COLO668 (cell line): ENCODE measurements at regions not wholly inside any gene's neighbourhood (a gene's known extent, or its start where the extent isn't known, plus 50 kb on each side); places are given as distances from the start of the nearest gene placed in this dataset.

ENCODE experiments used
- DNase-seq: peaks from one replicate; lab custom pipeline; 2025; ENCODE audit not compliant: unreplicated experiment; lab: John Stamatoyannopoulos, UW

DNA sequence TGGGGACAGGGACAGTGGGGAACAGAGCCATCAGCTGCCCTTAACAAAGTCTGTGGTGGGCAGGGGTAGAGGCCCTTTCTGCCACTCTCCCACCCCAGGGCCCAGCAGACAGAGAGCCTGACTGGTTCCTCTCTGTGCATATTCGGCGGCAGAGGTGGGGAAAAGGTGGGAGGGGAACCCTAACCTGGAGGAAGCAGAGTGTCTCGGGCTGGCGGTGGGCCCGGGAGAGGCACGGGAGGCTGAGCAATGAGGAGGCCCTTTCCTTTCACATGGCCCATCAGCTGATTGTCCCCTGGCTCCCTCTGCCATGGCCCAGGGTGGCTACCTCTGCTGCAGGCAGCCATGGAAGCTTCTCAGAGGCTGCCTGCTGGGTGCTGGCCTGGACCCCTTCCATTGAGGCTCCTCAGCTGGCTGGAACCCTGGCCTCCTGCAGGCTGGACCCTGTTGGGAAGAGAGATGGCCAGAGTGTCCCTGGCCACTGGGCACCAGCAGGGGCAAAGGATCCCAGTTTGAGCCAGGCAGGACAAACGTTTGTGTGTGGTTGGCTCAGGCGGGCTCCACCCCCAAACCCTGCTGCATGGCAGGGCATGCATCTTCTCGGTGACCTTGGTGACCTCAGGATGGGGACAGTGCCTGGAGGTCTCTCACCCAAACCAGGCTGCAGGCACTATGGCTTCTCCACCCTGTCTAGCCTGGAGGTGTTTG lies 202.8 kb upstream of the ZNF536 start:
- no peak for DNase-seq

DNA sequence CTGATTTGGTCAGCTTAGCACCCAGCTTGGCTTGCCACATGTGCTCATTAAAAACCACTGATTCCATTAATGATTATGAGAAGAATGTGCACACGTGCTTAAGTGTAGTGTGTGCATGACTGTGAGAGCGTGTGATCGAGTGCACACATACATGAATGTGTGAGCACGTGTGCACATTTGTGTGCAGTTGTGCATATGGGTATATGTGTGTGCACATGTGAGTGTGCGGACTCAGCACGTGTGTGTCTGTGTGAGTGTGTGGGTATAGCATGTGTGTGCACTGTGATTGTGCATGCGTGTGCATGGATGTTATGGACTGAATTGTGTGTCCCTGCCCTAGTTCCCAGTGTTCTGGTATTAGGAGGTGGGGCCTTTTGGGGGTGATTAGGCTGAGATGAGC lies 202.1 kb upstream of the ZNF536 start:
- no peak for DNase-seq

DNA sequence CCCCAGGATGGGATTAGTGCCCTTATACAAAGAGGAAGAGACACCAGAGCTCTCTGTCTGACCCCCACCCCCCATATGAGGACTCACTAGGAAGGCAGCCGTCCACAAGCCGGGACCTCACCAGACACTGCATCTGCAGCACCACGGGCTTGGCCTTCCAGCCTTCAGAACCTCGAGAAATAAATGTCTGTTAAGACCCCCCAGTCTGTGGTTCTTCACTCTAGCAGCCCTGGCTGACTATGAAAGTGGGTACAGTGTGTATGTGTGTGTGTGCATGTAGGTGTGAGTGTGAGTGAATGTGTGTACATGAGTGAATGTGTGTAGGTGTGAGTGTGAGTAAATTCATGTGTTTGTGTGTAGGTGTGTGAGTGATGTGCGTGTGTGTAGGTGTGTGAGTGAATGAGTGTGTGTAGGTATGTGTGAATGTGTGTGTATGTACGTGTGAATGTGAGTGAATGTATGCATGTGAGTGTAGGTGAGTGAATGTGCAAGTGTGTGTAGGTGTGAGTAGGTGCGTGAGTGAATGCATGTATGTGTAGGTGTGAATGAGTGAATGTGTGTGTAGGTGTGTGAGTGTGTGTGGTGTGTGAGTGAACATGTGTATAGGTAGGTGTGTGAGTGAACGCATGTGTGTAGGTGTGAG lies 201.6 kb upstream of the ZNF536 start:
- DNase-seq, result no peak

DNA sequence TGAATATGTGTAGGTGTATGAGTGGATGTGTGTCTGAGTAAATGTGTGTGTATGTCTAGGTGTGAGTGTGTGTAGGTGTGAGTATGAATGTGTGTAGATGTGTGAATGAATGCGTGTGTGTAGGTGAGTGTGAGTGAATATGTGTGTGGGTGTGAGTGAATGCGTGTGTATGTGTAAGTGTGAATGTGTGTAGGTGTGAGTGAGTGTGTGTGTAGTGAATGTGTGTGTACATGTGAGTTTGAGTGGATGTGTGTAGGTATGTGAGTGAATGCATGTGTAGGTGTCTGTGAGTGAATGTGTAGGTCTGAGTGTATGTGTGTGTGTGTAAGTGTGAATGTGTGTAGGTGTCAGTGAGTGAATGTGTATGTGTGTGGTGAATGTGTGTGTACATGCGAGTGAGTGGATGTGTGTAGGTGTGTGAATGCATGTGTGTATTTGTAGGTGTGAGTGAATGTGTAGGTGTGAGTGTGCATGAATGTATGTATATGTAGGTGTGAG lies 201.0 kb upstream of the ZNF536 start:
- DNase-seq, result no peak

DNA sequence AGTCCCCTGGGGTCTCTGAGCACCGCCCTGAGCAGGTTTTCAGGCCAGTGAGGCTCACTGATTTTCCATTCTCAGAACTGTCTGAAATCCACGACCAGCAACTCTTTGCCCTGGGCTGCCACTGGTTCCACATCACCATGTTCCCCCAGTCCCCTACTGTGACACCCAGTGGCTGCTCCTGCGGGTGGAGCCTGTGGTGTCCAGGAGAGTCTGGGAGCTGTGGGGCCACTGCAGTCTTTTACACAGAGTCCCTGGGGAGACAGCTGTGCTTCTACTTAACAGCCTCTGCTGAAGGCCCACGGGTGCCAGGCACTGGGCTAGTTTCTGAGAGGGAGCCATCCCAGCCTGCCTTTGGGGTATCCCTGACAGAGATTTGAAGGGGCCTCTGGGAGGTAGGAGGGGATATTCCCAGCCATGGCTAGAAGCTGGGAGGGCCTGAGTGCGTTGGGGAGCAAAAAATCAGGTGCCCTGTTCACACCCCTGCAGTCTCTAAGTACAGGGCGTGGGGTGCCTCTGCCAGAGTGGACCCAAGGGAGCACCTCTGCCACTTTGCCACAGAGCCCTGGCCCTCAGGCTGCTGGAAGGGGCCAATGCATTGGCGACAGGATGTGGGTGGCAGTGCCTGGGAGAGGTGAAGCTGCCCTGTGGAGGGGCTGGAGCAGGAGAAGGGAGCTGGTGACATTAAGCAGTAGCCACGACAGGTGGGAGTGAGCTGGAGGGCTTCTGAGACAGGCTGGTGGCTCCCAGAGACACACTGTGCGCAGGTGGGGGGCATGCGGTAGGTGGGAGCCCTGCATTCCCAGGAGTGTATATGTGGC lies 200.2 kb upstream of the ZNF536 start:
- DNase-seq, result no peak

DNA sequence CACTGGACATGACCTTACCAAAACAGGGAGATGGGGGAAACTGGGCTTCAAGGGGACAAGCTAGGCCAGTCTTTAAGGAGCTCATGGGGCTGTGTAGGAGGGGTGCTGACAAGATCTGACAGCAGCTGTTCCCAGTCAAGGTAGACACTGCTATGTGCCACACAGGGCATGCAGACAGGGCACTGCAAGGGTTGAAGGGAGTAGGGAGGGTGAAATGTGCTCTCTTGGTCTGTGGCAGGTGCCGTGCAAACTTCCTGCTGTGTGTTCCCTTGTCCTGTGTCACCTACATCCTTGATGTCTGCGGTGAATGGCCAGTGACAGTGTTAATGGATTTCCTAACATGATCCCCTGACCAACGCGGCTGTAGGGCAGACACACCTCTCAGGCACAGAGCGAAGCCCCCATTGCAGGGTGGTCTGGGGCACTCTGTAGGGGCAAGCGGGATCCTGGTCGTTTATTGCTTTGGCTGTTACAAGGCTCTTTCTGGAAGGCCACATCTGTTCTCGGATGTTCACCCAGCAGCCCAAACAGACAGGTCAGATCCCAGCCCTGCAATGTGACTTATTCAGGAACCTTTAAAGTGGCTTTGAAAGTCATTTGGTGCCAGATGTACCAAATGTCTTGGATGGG lies 199.5 kb upstream of the ZNF536 start:
- DNase-seq, result no peak

DNA sequence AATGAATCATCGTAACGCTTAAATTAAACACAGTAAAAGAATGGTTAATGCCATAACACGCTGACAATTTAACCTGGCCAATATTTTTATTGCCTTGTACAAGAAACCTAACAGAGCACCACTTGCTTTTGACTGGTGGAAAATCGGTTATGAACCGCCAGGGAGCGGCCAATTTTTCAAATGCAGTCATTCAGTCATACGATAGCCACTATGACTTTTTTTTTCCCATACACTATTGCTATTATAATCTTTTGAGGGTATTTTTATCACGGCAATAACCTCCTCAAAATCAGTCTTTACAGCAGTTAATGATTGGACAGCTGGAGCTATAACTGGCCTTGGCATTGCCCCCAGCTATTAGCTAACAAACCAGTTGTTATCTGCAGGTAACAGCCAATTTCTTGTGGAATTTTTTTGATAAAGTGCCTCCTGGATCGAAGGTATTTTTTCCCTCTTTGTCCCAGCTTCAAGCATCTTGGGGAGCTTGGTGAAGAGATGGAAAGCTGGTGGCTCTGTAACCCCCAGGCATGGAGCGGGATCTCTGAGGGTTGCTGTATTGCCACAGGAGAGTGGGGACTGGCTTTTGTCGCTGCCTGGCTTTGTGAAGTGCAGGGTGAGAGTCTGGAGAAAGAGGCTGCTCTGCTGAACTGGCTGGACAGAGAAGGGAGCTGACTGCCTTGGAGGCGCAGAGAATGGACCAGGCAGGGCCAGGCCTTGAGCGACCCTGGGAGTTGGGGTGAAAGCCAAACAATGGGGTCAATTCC lies 198.4 kb upstream of the ZNF536 start:
- no peak for DNase-seq

DNA sequence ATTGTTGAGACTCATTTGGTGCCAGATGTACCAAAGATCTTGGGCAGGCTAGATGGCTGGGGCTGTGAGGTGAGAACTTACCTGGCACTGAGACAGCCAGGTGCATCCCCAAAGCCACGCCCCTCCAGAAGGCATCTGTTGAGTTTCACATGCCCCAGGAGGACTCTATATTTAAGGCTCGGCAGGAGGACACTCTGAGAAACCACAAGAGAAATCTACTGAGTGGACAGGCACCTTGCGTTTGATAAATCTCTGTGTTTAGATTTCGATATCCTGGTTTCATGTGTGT lies 197.9 kb upstream of the ZNF536 start:
- no peak for DNase-seq

DNA sequence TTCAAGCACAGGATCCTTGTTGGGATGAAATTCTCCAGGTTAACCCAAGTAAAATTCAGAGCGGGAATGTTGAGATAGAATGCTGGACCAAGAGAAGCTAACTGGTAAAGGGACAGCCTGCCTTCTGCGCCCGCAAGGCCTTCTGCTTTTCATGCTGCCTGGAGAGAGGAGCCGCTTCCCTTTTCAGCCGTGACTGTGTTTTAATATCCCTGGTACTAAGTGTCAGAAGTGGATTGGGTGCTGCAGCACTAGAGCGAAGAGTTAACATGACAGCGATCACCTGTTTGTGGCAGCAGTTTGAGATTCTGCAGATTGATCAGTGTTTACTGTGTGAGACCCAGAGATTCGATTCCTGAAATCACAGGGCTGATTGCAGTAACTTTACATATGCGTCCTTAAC lies 197.4 kb upstream of the ZNF536 start:
- DNase-seq, result no peak

DNA sequence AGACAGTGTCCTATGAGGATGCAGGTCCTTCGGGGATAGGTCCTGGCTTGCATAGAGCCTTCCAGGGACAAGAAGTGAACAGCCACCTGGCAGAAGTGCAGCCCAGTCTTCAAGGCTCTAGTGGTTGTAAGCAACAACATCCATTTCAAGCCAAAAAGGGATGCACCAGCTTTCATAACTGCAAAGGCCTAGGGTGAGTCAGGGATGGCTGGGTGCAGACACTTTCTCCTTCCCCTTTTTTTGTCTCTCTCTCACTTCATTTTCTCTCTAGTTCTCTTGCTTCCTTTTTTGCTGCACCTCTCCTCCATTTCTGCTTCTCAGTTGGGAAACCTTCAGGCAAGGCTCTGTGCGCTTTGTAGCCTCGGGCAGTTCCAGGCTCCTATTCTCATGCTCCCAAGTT lies 196.2 kb upstream of the ZNF536 start:
- DNase-seq, result no peak

DNA sequence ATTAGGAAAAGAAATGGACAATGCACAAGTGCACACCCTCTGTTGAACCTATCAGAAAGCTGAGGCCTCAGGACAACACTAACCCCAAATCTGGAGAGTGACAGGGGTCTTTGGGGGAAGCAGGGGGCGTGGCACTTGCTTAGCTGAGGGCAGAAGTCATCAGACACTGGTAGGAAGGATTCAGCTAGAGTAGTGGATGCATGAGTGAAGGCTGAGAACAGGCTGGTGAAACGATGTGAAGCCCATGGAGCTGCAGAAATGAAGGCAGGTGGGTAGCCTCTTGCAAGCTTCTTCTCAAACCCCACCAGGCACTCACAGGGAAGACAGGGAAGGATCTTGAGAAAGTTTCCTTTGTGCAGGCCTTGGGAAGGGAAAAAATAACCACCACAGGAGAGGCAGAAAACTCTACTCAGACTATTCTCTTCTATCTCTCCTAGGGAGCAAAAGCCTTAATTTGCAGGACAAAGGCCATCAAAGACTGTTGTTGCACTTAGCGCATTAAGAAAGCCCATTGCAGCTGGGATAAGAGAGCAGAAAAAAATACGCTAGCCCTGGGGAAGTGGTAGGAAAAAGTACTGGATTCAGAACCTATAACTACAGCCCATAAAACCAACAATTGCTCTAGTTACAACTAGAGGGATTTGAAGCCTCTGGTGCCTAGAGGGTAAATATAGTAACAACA lies 193.3 kb upstream of the ZNF536 start:
- DNase-seq, result no peak

DNA sequence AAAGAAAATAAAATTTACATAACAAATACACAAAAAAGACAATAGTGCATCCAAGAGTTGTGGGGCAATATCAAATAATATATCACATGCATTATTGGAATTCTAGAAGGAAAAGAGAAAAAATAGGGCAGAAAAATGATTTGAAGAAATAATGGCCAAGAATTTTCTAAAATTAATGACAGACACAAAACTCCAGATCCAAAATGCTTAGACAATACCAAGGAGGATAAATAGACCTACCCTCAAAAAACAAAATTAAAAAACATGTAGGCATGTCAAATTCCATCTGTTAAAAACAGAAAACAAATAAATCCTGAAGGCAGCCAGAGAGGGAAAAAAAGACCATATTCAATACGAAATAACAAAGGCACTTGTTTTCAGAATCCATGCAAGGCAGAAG lies 191.5 kb upstream of the ZNF536 start:
- no peak for DNase-seq

DNA sequence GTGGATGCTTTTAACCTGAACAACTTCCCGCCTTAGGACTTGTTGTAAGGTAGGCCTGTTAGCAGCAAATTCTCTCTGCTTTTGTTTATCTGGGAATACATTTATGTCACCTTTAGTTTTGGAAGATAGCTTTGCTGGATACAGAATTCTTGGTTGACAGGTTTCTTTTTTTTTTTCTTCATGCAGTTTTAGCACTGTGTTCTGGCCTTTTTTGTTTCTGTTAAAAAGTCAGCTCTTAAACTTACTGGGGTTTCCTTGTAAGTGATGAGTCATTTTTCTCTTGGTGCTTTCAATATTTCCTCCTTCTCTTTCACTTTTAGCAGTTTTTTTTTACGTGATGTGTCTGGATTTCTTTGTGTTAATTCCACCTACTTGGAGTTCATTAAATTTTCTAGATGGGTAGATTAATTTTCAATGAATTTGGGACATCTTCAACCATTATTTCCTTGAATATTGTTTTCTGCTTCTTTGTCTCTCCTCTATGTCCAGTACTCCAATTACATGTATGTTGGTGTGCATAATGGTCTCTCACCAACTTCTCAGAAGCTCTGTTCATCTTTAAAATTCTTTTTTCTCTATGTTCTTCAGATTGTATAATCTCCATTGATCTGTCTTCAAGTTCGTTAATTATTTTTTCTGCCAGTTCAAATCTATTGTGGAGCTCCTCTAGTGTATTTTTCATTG lies 188.2 kb upstream of the ZNF536 start:
- no peak for DNase-seq

DNA sequence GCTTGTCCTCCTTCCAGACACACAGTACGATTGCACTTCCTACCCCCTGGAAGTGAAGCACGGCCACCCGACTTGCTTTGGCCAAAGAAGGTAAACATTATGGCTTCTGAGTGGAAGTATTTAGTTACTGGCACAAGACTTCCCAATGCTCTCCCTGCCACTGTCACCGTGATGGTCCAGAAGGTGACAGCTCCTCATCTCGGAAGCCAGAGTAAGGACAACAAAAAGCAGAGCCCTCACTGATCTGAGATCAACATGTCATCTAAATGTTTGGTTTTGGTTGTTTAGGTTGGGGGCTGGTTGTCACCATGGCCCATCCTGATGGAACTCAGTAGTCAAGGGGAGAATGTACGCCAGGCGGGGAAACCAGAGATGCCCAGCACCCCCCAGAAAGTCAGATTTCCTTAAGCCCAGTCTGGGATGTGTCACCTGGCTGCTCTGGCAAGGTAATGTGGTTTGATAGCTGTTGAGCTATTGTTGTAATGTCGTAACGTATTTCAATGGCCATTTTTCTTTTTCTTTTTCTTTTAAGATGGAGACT lies 170.1 kb upstream of the ZNF536 start:
- DNase-seq, result no peak

DNA sequence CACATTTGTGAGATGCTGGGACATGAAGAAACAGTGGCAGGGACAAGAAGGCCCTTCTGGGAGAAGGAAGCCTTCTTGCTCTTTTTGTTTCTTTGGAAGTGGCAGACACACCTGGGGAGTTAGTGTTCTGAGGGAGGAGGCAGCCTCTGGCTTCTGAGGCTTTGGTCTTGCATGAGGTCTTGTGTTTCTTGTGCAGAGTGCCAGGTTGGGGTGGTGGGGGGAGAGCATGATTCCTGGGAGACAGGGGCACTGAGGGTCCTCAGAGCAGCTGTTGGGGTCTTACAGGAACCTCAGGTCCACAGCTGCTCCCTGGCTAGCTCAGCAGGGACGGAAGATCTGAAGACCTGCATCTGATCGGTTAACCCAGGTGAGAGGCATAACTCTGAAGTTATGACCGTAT lies 167.5 kb upstream of the ZNF536 start:
- DNase-seq, result no peak

DNA sequence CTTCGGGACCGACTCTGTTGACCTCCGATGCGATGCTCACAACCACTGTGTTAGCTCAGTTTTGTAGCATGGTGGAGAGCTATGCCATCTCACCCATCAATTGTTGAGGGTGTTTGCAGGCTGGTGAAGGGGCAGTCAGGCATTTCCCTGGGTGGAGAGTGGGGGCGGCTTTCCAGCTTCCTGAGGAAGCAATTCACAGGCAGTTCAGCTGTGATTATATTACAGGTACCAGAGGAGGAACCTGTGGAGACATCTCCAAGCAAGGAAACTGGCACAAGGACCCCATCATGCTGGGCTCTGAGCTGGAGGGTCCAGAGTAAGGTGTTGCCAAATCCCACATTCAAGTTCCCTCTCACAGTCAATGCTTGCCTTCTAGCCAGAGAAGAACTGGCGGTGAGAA lies 166.0 kb upstream of the ZNF536 start:
- no peak for DNase-seq

DNA sequence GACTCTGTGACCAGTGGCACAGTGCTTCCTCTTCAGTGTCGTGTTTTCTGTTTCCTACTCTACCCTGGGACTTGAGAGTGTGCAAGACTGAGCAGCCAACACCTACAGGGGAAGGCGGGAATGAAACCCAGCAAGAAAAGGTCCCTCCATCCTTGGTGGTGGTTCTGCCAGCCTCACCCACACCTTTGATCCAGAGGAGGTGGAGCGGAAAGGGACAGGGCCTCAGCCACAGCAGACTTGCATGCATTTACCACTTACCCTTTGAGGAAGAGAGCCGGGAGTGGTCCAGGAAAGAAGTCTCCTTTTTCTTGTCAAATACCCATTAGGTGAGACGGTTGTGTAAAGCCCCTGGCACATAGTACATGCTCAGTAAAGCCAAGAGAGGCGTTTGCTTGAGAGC lies 164.8 kb upstream of the ZNF536 start:
- no peak for DNase-seq

DNA sequence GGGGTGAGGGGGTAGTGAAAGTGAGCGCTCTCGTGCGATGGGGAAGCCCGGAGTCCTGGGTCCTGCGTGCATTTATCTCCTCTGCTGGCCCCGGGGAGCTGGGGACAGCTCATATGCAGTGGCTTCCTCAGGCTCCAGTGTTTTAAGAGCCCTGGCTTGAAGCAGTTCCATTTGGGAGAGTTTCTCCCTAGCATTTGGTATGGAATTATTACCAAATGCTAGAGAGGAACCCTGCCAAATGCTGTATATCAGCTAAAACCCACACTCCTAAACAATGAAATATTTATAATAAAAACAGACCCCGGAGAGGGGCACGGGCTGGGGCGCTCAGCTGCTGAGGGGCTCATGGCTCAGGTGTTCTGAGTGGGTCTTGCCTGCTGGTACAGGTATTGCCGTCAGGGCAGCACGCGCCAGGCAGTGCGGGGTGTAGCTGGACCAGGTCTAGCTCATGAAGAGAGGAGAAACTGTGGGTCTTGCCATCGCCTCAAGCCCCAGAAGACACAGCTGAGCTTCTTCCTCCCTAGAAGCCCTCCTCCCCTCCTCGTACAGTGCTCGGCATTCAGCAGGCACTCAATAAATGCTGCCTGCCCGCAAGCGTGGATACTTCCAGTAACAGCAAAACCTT lies 163.6 kb upstream of the ZNF536 start:
- DNase-seq, result no peak
